ENCODE measurements at regions not wholly inside any gene's neighbourhood (a gene's known extent, or its start where the extent isn't known, plus 50 kb on each side); places are given as distances from the start of the nearest gene placed in this dataset.

- no peak for TF ChIP-seq RFX5 (IDR thresholded peaks at IDR 0.05; ENCODE audit: low read depth, low read length)
- no peak for TF ChIP-seq CEBPB (IDR thresholded peaks at IDR 0.05; ENCODE audit: low read depth, low read length)
- TF ChIP-seq POLR2A (IDR thresholded peaks at IDR 0.05; ENCODE audit: low read depth, low read length), result no peak
- no peak for TF ChIP-seq RAD21 (IDR thresholded peaks at IDR 0.05; ENCODE audit: low read length)
- TF ChIP-seq MXI1 (IDR thresholded peaks at IDR 0.05; ENCODE audit: borderline replicate concordance, low read depth, low read length), result no peak
- TF ChIP-seq FOS (IDR thresholded peaks at IDR 0.05; ENCODE audit: low read depth, low read length), result no peak
- no peak for TF ChIP-seq ELK1 (IDR thresholded peaks at IDR 0.05; ENCODE audit: borderline replicate concordance, low read depth, low read length)
- no peak for TF ChIP-seq NFE2L2 (IDR thresholded peaks at IDR 0.05; ENCODE audit: low read depth, low read length)
- TF ChIP-seq SMC3 (IDR thresholded peaks at IDR 0.05; ENCODE audit: low read depth, low read length), result no peak
- no peak for TF ChIP-seq BHLHE40 (IDR thresholded peaks at IDR 0.05; ENCODE audit: low read depth, low read length)
- TF ChIP-seq CTCF (conservative IDR thresholded peaks at IDR 0.05; ENCODE audit: low read depth, low read length), result no peak
- TF ChIP-seq RCOR1 (IDR thresholded peaks at IDR 0.05; ENCODE audit: insufficient replicate concordance, low read length), result no peak
- no peak overlapping the region for H3K4me2 ChIP-seq (ENCODE audit: low read depth, low read length)
- H4K8ac ChIP-seq (ENCODE audit: low read depth in 2 of 2, low read length in 2 of 2), result no peak overlapping the region
- no peak overlapping the region for H3K4ac ChIP-seq (ENCODE audit: low read depth, low read length)
- H3K79me1 ChIP-seq (ENCODE audit: low read depth in 1 of 2, low read length in 2 of 2), result no peaks in the 10 kb centered on the region
- no peak overlapping the region for H3K23ac ChIP-seq (ENCODE audit: low read depth, low read length)
- H4K5ac ChIP-seq (ENCODE audit: low read depth, low read length), result no peak overlapping the region
- H3K36me3 ChIP-seq (ENCODE audit: control insufficient read depth, insufficient read depth, low read length), result no peaks in the 10 kb centered on the region
- ChIA-PET POLR2A (ENCODE audit: unreplicated experiment) (no interaction called here), CTCF (no interaction called here)
- in situ Hi-C loops (cut with MboI; ENCODE audit: low sequenced_read_pairs), result no loop called here
- H2BK15ac ChIP-seq (ENCODE audit: low read depth, low read length), result no peak overlapping the region
- no TSS peak for BruUV-seq (replicated peaks)
- H2BK20ac ChIP-seq (ENCODE audit: low read depth, low read length), result no peak overlapping the region
- H3K4me3 ChIP-seq (ENCODE audit: insufficient read depth, low read depth, low read length), result no peak overlapping the region
- H2BK5ac ChIP-seq (ENCODE audit: low read depth, low read length, poor library complexity, severe bottlenecking), result no peak overlapping the region
- intact Hi-C loops (cut with micrococcal nuclease), result no loop called here
- DNase-seq (no peak), ATAC-seq (ENCODE audit: low read depth) (no peak)
- dilution Hi-C loops (cut with HindIII; ENCODE audit: low sequenced_read_pairs, unreplicated experiment), result no loop called here
- H3K9me3 ChIP-seq (ENCODE audit: control insufficient read depth, insufficient read depth, low read length), result 0 out of 2 replicates have a peak, but pooled peaks cover 3% of the 10 kb centered on the region
- H4K20me1 ChIP-seq (ENCODE audit: insufficient read depth, low read length), result no peaks in the 10 kb centered on the region
- H3K9ac ChIP-seq (ENCODE audit: low read depth, low read length), result no peak overlapping the region
- no peak overlapping the region for H3K27ac ChIP-seq (ENCODE audit: insufficient read depth, low read length)
- H3K14ac ChIP-seq (replicated peaks; ENCODE audit: low read depth, low read length), result no peak overlapping the region
- no peak overlapping the region for H3K56ac ChIP-seq (ENCODE audit: extremely low read depth, insufficient read depth, low read length)
- H3K4me1 ChIP-seq (ENCODE audit: control insufficient read depth, insufficient read depth, low read length), result no peaks in the 10 kb centered on the region
- H3K9me1 ChIP-seq (ENCODE audit: insufficient read depth, low read length), result no peaks in the 10 kb centered on the region
- no peak overlapping the region for H2BK120ac ChIP-seq (ENCODE audit: low read depth, low read length)
- H3K27me3 ChIP-seq (ENCODE audit: control insufficient read depth, insufficient read depth, low read length), result no peaks in the 10 kb centered on the region
- no peak overlapping the region for H4K91ac ChIP-seq (ENCODE audit: insufficient read depth, low read depth, low read length)
- H2AK5ac ChIP-seq (ENCODE audit: low read depth, low read length), result no peak overlapping the region
- H3K18ac ChIP-seq (ENCODE audit: low read depth, low read length), result no peak overlapping the region
- H2AFZ ChIP-seq (replicated peaks; ENCODE audit: low read length, poor library complexity), result no peak overlapping the region
- no peak overlapping the region for H2AK9ac ChIP-seq (replicated peaks; ENCODE audit: low read depth, low read length, poor library complexity)
Observed at GRCh38 chr18:27363872-27364271, 178.8 kb upstream of the CHST9 start.
